ENCODE measurements at regions not wholly inside any gene's neighbourhood (a gene's known extent, or its start where the extent isn't known, plus 50 kb on each side); places are given as distances from the start of the nearest gene placed in this dataset.
"Not testable (repeated sequence)": the region's sequence is repeated elsewhere in the genome, so short reads cannot be mapped to it uniquely, and the experiment has no call there.

GRCh38 chr5:114822436-114822835, 347.3 kb downstream of the TRIM36 start:
- no peak for DNase-seq (ENCODE audit: low spot score)

GRCh38 chr5:114790403-114790792, 379.3 kb downstream of the TRIM36 start:
- DNase-seq (ENCODE audit: low spot score) = no peak

- no peak for DNase-seq (ENCODE audit: low spot score)
Measured at GRCh38 chr5:114789773-114790402, 379.8 kb downstream of the TRIM36 start.

- DNase-seq (ENCODE audit: low spot score) = peak; percentile 73
Measured at GRCh38 chr5:114782869-114783268, 386.8 kb downstream of the TRIM36 start.

- DNase-seq (ENCODE audit: low spot score) = peak; percentile 33
Measured at GRCh38 chr5:114782177-114782576, 387.5 kb downstream of the TRIM36 start.

- no peak for DNase-seq (ENCODE audit: low spot score)
Measured at GRCh38 chr5:114780290-114780689, 389.4 kb downstream of the TRIM36 start.

- DNase-seq (ENCODE audit: low spot score) = no peak
Measured at GRCh38 chr5:114744406-114744805, 382.5 kb downstream of the KCNN2 start.

- no peak for DNase-seq (ENCODE audit: low spot score)
Measured at GRCh38 chr5:114734238-114734637, 372.4 kb downstream of the KCNN2 start.

- DNase-seq (ENCODE audit: low spot score) = no peak
Measured at GRCh38 chr5:114729986-114730385, 368.1 kb downstream of the KCNN2 start.

- no peak for DNase-seq (ENCODE audit: low spot score)
Measured at GRCh38 chr5:114727358-114727757, 365.5 kb downstream of the KCNN2 start.

GRCh38 chr5:114726131-114726530, 364.3 kb downstream of the KCNN2 start:
- DNase-seq (ENCODE audit: low spot score) = no peak

- no peak for DNase-seq (ENCODE audit: low spot score)
Measured at GRCh38 chr5:114719268-114719667, 357.4 kb downstream of the KCNN2 start.

- no peak for DNase-seq (ENCODE audit: low spot score)
Measured at GRCh38 chr5:114716955-114717354, 355.1 kb downstream of the KCNN2 start.

- DNase-seq (ENCODE audit: low spot score) = not testable (repeated sequence)
Measured at GRCh38 chr5:114704225-114704893, 342.5 kb downstream of the KCNN2 start.

GRCh38 chr5:114702731-114703130, 340.9 kb downstream of the KCNN2 start:
- DNase-seq (ENCODE audit: low spot score) = no peak

GRCh38 chr5:114702136-114702535, 340.3 kb downstream of the KCNN2 start:
- no peak for DNase-seq (ENCODE audit: low spot score)

GRCh38 chr5:114700823-114701222, 339.0 kb downstream of the KCNN2 start:
- no peak for DNase-seq (ENCODE audit: low spot score)

GRCh38 chr5:114695292-114695904, 333.5 kb downstream of the KCNN2 start:
- no peak for DNase-seq (ENCODE audit: low spot score)

GRCh38 chr5:114686356-114686755, 324.5 kb downstream of the KCNN2 start:
- DNase-seq (ENCODE audit: low spot score) = no peak

GRCh38 chr5:114678778-114679177, 316.9 kb downstream of the KCNN2 start:
- no peak for DNase-seq (ENCODE audit: low spot score)

GRCh38 chr5:114665551-114665950, 303.7 kb downstream of the KCNN2 start:
- no peak for DNase-seq (ENCODE audit: low spot score)

- DNase-seq (ENCODE audit: low spot score) = no peak
Measured at GRCh38 chr5:114660791-114661190, 298.9 kb downstream of the KCNN2 start.

GRCh38 chr5:114658194-114658593, 296.3 kb downstream of the KCNN2 start:
- no peak for DNase-seq (ENCODE audit: low spot score)
